ENCODE measurements at regions not wholly inside any gene's neighbourhood (a gene's known extent, or its start where the extent isn't known, plus 50 kb on each side); places are given as distances from the start of the nearest gene placed in this dataset.

DNA sequence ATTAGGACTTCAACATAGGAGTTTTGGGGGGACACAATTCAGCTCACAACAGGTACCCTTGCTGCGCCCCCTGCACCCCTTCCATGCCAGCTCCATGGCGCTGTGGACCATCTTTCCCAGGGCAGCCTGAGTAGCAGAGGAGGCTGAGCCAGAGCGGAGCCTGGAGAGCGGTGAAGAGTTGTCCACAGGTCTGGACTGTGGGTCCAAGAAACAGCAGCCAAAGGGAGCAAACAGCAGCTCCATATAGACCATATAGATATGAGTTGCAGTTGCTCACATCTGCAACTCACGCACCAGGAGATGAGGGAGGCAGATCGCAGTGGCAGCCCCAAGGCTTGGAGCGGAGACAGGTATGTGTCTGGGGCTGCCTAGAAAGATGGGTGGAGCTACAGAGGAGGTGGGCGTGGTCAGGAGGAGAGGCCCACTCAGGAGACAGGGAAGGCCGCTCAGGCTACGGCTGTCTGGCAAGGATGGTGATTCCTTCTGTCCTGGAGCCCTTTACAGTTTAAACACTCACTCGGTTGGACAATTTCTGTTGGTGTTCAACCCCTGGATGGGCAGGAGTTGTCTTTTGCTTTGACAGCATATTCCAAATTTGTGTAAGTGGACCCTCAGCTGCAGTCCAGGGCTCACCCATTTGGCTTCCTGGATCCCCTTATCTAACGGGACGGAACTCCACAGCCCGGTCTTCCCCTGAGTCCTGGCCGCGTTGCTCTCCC lies 155.1 kb downstream of the LPIN1 start:
- H3K4me1 Mint-ChIP-seq: peaks cover 21% of the 10 kb centered on the region

More for the DNA sequence above, 155.1 kb downstream of the LPIN1 start:
- H3K4me2 ChIP-seq (replicated peaks; ENCODE audit: low read depth, low read length, poor library complexity, severe bottlenecking): no peak overlapping the region
- no peaks in the 10 kb centered on the region for H4K20me1 ChIP-seq (ENCODE audit: control insufficient read depth, insufficient read depth, low read length, poor library complexity, severe bottlenecking)
- no peaks in the 10 kb centered on the region for H3K27me3 ChIP-seq (replicated peaks in 1 of 4; ENCODE audit: control extremely low read depth in 1 of 4, control insufficient read depth in 3 of 4, insufficient read depth in 4 of 4, low read length in 3 of 4)
- H3K79me2 ChIP-seq (ENCODE audit: control insufficient read depth, insufficient read depth, low read length): no peaks in the 10 kb centered on the region
- peaks cover 14 to 23% of the 10 kb centered on the region in 2 donors for H3K4me1 ChIP-seq (ENCODE audit: control insufficient read depth in 2 of 2, insufficient read depth in 2 of 2, low read length in 2 of 2)
- H2AFZ ChIP-seq (ENCODE audit: insufficient read depth, low read depth, low read length, poor library complexity, severe bottlenecking): no peak overlapping the region
- no peak overlapping the region for H3K9ac ChIP-seq (ENCODE audit: low read length)
- POLR2A ChIA-PET: no interaction called here
- intact Hi-C loops (cut with micrococcal nuclease): no loop called here
- no peak overlapping the region for H3K27ac ChIP-seq (ENCODE audit: low read length in 2 of 2)
- H3K4me3 ChIP-seq (ENCODE audit: control extremely low read depth in 1 of 5, extremely low read depth in 1 of 5, insufficient read depth in 1 of 5, low read depth in 2 of 5, low read length in 4 of 5): no peak overlapping the region
- no peaks in the 10 kb centered on the region for H3K36me3 ChIP-seq (replicated peaks in 1 of 2; ENCODE audit: control extremely low read depth in 1 of 2, control insufficient read depth in 1 of 2, extremely low read depth in 1 of 2, insufficient read depth in 2 of 2, low read length in 1 of 2)
- no peak overlapping the region for H3K4me3 Mint-ChIP-seq
- H3K27me3 Mint-ChIP-seq: no peaks in the 10 kb centered on the region
- no peaks in the 10 kb centered on the region for H3K9me3 Mint-ChIP-seq (ENCODE audit: insufficient read depth)
- WGBS (ENCODE audit: insufficient coverage): 87% methylated on average over 11 of the region's 16 CpGs
- TF ChIP-seq EZH2 (IDR thresholded peaks at IDR 0.05; ENCODE audit: borderline replicate concordance, insufficient read depth, low read depth, low read length, poor library complexity, severe bottlenecking) (no peak), CTCF (IDR thresholded peaks at IDR 0.05) (no peak)
- H3K9me3 ChIP-seq (ENCODE audit: control extremely low read depth in 1 of 3, control insufficient read depth in 2 of 3, insufficient read depth in 1 of 3, low read length in 2 of 3): peaks cover 0 to 6% (median 0%) of the 10 kb centered on the region in 3 donors
- no peak overlapping the region for H3K27ac Mint-ChIP-seq
- DNase-seq: no peak
- no peak for ATAC-seq (ENCODE audit: low read depth)
- CTCF ChIA-PET: no interaction called here

Measured in B cell (primary cell).